ENCODE measurements at regions not wholly inside any gene's neighbourhood (a gene's known extent, or its start where the extent isn't known, plus 50 kb on each side); places are given as distances from the start of the nearest gene placed in this dataset.

GRCh38 chr21:17440969-17441368 lies 71.9 kb upstream of the CXADR start:
- peak; percentile 75 for DNase-seq

- peak; percentile 97 for DNase-seq
Measured at GRCh38 chr21:17441370-17441769, 71.5 kb upstream of the CXADR start.

GRCh38 chr21:17442165-17442564 lies 70.7 kb upstream of the CXADR start:
- peak; percentile 78 for DNase-seq

- no peak for DNase-seq
Measured at GRCh38 chr21:17444828-17445227, 68.0 kb upstream of the CXADR start.

- DNase-seq, result no peak
Measured at GRCh38 chr21:17446737-17447136, 66.1 kb upstream of the CXADR start.

- DNase-seq, result no peak
Measured at GRCh38 chr21:17449701-17450100, 63.1 kb upstream of the CXADR start.

GRCh38 chr21:17451364-17451891 lies 61.4 kb upstream of the CXADR start:
- no peak for DNase-seq

- peak; percentile 98 for DNase-seq
Measured at GRCh38 chr21:17454315-17455027, 58.4 kb upstream of the CXADR start.

GRCh38 chr21:17455028-17455353 lies 57.9 kb upstream of the CXADR start:
- DNase-seq, result no peak

- DNase-seq, result peak; percentile 56
Measured at GRCh38 chr21:17455451-17455850, 57.4 kb upstream of the CXADR start.

GRCh38 chr21:17458279-17458678 lies 54.6 kb upstream of the CXADR start:
- no peak for DNase-seq

GRCh38 chr21:17460094-17460493 lies 52.7 kb upstream of the CXADR start:
- DNase-seq, result peak; percentile 43

- peak; percentile 55 for DNase-seq
Measured at GRCh38 chr21:17461014-17461413, 51.8 kb upstream of the CXADR start.

GRCh38 chr21:17461582-17461981 lies 51.3 kb upstream of the CXADR start:
- DNase-seq, result no peak

GRCh38 chr21:17462276-17462981 lies 50.4 kb upstream of the CXADR start:
- no peak for DNase-seq
